ENCODE measurements at regions not wholly inside any gene's neighbourhood (a gene's known extent, or its start where the extent isn't known, plus 50 kb on each side); places are given as distances from the start of the nearest gene placed in this dataset.

GRCh38 chr13:82002710-82003109 lies 1661.8 kb upstream of the SPRY2 start:
- no peak for TF ChIP-seq REST (IDR thresholded peaks at IDR 0.05; ENCODE audit: borderline replicate concordance)
- no peak for TF ChIP-seq EZH2 (IDR thresholded peaks at IDR 0.05; ENCODE audit: borderline replicate concordance, insufficient read depth, low read length, poor library complexity, severe bottlenecking)
- TF ChIP-seq, protein P1, sequence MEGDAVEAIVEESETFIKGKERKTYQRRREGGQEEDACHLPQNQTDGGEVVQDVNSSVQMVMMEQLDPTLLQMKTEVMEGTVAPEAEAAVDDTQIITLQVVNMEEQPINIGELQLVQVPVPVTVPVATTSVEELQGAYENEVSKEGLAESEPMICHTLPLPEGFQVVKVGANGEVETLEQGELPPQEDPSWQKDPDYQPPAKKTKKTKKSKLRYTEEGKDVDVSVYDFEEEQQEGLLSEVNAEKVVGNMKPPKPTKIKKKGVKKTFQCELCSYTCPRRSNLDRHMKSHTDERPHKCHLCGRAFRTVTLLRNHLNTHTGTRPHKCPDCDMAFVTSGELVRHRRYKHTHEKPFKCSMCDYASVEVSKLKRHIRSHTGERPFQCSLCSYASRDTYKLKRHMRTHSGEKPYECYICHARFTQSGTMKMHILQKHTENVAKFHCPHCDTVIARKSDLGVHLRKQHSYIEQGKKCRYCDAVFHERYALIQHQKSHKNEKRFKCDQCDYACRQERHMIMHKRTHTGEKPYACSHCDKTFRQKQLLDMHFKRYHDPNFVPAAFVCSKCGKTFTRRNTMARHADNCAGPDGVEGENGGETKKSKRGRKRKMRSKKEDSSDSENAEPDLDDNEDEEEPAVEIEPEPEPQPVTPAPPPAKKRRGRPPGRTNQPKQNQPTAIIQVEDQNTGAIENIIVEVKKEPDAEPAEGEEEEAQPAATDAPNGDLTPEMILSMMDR (IDR thresholded peaks at IDR 0.05; ENCODE audit: poor library complexity, severe bottlenecking): no peak
- TF ChIP-seq RAD21 (conservative IDR thresholded peaks at IDR 0.05): no peak
